A673 (cell line): ENCODE measurements at regions not wholly inside any gene's neighbourhood (a gene's known extent, or its start where the extent isn't known, plus 50 kb on each side); places are given as distances from the start of the nearest gene placed in this dataset.

ENCODE experiments used
- BruUV-seq: library from RNA; stranded (reverse); fragments of 400-500 nt; replicated peaks from 2 replicates; lab custom pipeline; 2021; lab: Mats Ljungman, UMichigan
- CTCF ChIA-PET: fragments of 300-600 bp; sonication (Branson Sonifier 250); formaldehyde crosslinking; loops from one replicate; lab custom pipeline; 2022; ENCODE audit warnings: antibody characterized with exemption; lab: Charles Lee
- POLR2A ChIA-PET: fragments of 300-600 bp; sonication (Branson Sonifier 250); formaldehyde crosslinking; loops from one replicate; lab custom pipeline; 2022; ENCODE audit warnings: antibody characterized with exemption; ENCODE audit not compliant: low non-redundant PET; lab: Charles Lee
- DNase-seq: peaks from one replicate; pipeline ENCODE4 v3.0.0-alpha.2; 2015; ENCODE audit warnings: low spot score
- H3K27ac ChIP-seq: fragments of 200-600 bp; sonication (generic); 2 replicates; pipeline ENCODE4 v1.5.1; 2016; ENCODE audit warnings: mixed run types, low read depth, mild to moderate bottlenecking, mixed read lengths, antibody characterized with exemption, low read length; ENCODE audit not compliant: poor library complexity, severe bottlenecking
- H3K27me3 ChIP-seq: fragments of 200-600 bp; sonication (generic); replicated peaks from 2 replicates; pipeline ENCODE4 v1.6.1; 2017; ENCODE audit warnings: mixed run types, low read depth, mild to moderate bottlenecking, mixed read lengths, antibody characterized with exemption, low read length; ENCODE audit not compliant: insufficient read depth, poor library complexity
- H3K36me3 ChIP-seq: fragments of 200-600 bp; sonication (generic); 2 replicates; pipeline ENCODE4 v1.6.1; 2016; ENCODE audit warnings: mixed run types, mild to moderate bottlenecking, mixed read lengths, antibody characterized with exemption, low read length; ENCODE audit not compliant: insufficient read depth, poor library complexity, severe bottlenecking
- H3K4me1 ChIP-seq: fragments of 200-600 bp; sonication (generic); 2 replicates; pipeline ENCODE4 v1.6.1; 2017; ENCODE audit warnings: mixed run types, mild to moderate bottlenecking, mixed read lengths, antibody characterized with exemption, low read length; ENCODE audit not compliant: insufficient read depth, poor library complexity, severe bottlenecking
- H3K4me3 ChIP-seq: fragments of 200-600 bp; sonication (generic); 2 replicates; pipeline ENCODE4 v1.5.1; 2016; ENCODE audit warnings: low read depth, mixed run types, mild to moderate bottlenecking, mixed read lengths, low read length; ENCODE audit not compliant: poor library complexity, severe bottlenecking
- H3K9me3 ChIP-seq: fragments of 200-600 bp; sonication (generic); 2 replicates; pipeline ENCODE4 v1.6.1; 2016; ENCODE audit warnings: mixed run types, low read depth, mild to moderate bottlenecking, mixed read lengths, antibody characterized with exemption, low read length; ENCODE audit not compliant: poor library complexity, severe bottlenecking
- EZH2 ChIP-seq: fragments of 200-600 bp; sonication (generic); IDR thresholded peaks from 2 replicates; pipeline ENCODE4 v1.6.1; 2017; ENCODE audit warnings: borderline replicate concordance, low read depth, mild to moderate bottlenecking, mixed read lengths, antibody characterized with exemption, low read length; ENCODE audit not compliant: poor library complexity, severe bottlenecking
- intact Hi-C: fragments of 100-400 bp; cut with micrococcal nuclease; formaldehyde crosslinking; loops from one replicate; pipeline ENCODE4 v1.10.0; 2022; ENCODE audit not compliant: unreplicated experiment
- TF ChIP-seq, protein P1 (sequence below): fragments of 300-800, 200-600 bp; sonication (generic); conservative IDR thresholded peaks from 2 replicates; pipeline ENCODE4 v1.5.1; 2017; ENCODE audit warnings: low read depth, mild to moderate bottlenecking, antibody characterized with exemption, low read length, moderate library complexity, mixed read lengths

DNA sequence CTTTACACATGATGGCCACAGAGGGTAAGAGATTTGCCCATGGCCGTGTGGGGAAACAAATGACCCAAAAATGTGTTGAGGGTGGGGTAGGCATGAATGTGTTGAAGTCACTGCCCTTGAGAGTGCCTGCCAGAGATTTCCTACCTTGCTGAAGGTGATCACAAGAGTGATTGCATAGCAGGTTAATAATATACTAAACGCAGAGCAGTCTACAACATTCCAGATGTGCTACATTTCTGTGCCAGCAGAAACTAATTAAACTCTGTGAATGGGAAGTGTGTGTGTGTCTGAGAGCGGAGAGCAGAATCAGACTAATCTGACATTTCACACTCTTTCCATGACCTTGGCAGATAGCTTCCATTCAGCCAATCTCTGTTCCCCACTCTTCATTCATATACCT lies 93.3 kb upstream of the CD53 start:
- POLR2A ChIA-PET: no interaction called here

GRCh38 chr1:110778821-110779220 lies 94.1 kb upstream of the CD53 start:
- H3K27me3 ChIP-seq: no peaks in the 10 kb centered on the region
- no peak overlapping the region for H3K4me3 ChIP-seq
- intact Hi-C loops: no loop called here
- H3K9me3 ChIP-seq: no peaks in the 10 kb centered on the region
- peaks cover 31% of the 10 kb centered on the region for H3K4me1 ChIP-seq
- no peak overlapping the region for H3K27ac ChIP-seq
- ChIA-PET CTCF (interaction anchor here (1.1 kb wide), 1 partner anchor 13 kb away, joined by 5 read pairs; no protein-coding TSS in a partner anchor), POLR2A (no interaction called here)
- no peak for DNase-seq
- no peak for TF ChIP-seq EZH2
- TF ChIP-seq, protein P1, sequence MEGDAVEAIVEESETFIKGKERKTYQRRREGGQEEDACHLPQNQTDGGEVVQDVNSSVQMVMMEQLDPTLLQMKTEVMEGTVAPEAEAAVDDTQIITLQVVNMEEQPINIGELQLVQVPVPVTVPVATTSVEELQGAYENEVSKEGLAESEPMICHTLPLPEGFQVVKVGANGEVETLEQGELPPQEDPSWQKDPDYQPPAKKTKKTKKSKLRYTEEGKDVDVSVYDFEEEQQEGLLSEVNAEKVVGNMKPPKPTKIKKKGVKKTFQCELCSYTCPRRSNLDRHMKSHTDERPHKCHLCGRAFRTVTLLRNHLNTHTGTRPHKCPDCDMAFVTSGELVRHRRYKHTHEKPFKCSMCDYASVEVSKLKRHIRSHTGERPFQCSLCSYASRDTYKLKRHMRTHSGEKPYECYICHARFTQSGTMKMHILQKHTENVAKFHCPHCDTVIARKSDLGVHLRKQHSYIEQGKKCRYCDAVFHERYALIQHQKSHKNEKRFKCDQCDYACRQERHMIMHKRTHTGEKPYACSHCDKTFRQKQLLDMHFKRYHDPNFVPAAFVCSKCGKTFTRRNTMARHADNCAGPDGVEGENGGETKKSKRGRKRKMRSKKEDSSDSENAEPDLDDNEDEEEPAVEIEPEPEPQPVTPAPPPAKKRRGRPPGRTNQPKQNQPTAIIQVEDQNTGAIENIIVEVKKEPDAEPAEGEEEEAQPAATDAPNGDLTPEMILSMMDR: no peak
- no peaks in the 10 kb centered on the region for H3K36me3 ChIP-seq
- no TSS peak for BruUV-seq

More for the DNA sequence above, 93.3 kb upstream of the CD53 start:
- no peak overlapping the region for H3K27ac ChIP-seq
- H3K4me3 ChIP-seq: no peak overlapping the region
- intact Hi-C loops: loop anchor here (5.0 kb wide), 1 partner anchor 213 kb away; no protein-coding TSS in a partner anchor
- peaks cover 31% of the 10 kb centered on the region for H3K4me1 ChIP-seq
- no peak for DNase-seq
- no TSS peak for BruUV-seq
- CTCF ChIA-PET: interaction anchor here (1.1 kb wide), 1 partner anchor 14 kb away, joined by 5 read pairs; no protein-coding TSS in a partner anchor
- H3K27me3 ChIP-seq: no peaks in the 10 kb centered on the region
- H3K9me3 ChIP-seq: no peaks in the 10 kb centered on the region
- TF ChIP-seq, protein P1: no peak
- no peak for TF ChIP-seq EZH2
- H3K36me3 ChIP-seq: no peaks in the 10 kb centered on the region

GRCh38 chr1:110777228-110777627 lies 95.7 kb upstream of the CD53 start:
- intact Hi-C loops: no loop called here
- no peak for DNase-seq
- Histone ChIP-seq H3K9me3 (no peaks in the 10 kb centered on the region), H3K27ac (no peak overlapping the region), H3K27me3 (no peaks in the 10 kb centered on the region), H3K4me1 (peaks cover 31% of the 10 kb centered on the region), H3K36me3 (no peaks in the 10 kb centered on the region), H3K4me3 (no peak overlapping the region)
- ChIA-PET POLR2A (no interaction called here), CTCF (no interaction called here)
- TF ChIP-seq, protein P1: no peak
- TF ChIP-seq EZH2: no peak
- no TSS peak for BruUV-seq
